GM18505 (cell line): ENCODE measurements at regions not wholly inside any gene's neighbourhood (a gene's known extent, or its start where the extent isn't known, plus 50 kb on each side); places are given as distances from the start of the nearest gene placed in this dataset.

Source experiments
- ATAC-seq: cut with Tn5 transposase; IDR thresholded peaks from one replicate; pipeline ENCODE4 v1.9.1; 2021; ENCODE audit not compliant: unreplicated experiment
- POLR2A ChIP-seq: IDR thresholded peaks from 4 replicates; pipeline ENCODE4 v1.6.1; 2011; ENCODE audit warnings: borderline replicate concordance; ENCODE audit not compliant: insufficient read depth, insufficient read length; ENCODE audit errors: extremely low read depth

DNA sequence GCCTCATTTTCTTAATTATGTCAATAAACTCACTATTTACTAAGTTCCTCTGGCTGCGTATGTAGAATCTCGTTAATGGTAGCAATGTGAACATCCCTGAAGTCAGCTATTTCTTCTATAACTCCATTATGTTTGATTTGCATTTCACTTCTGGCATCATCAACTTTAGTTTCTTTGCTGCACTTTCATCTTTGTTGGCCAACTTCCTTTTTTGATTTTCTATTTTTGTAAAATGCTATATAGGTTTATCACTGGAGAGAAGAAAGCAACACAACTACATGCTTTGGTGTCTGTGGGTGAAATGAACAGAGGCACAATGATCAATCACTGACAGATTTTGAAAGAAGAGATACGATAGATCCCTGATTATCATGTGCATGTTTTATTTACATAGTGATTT is 58.5 kb upstream of the ATF7IP start:
- ATAC-seq = no peak
- TF ChIP-seq POLR2A = no peak

DNA sequence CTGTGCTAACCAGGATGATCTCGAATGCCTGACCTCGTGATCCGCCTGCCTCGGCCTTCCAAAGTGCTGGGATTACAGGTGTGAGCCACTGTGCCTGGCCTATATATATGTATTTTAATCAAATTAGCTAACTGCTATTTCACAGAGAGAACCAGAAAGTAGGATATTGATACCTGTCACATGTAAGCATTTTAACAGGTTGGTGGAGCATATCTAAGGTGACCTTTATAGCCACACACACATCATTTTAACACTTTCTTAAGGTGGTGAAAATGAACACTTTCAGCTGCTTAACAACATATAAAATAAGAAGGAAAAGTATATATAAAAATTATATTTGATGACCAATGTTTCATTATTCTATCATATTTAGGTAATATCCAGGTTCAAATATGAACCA is 57.0 kb upstream of the ATF7IP start:
- ATAC-seq = no peak

DNA sequence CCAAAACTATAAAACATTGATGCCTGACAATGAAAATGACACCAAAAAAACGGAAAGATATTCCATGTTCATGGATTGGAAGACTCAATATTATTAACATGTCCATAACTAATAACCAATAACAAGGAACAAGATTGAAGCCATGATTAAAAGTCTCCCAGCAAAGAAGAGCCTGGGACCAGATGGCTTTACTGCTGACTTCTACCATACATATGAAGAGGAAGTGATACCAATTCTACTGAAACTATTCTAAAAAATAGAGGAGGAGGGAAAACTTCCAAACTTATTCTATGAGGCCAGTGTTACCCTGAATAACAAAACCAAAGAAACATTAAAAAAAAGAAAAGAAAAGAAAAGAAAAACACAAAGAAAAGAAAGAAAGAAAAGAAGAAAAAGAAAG is 54.6 kb upstream of the ATF7IP start:
- no peak for TF ChIP-seq POLR2A
- no peak for ATAC-seq

More for the DNA sequence above, 57.0 kb upstream of the ATF7IP start:
- no peak for TF ChIP-seq POLR2A

DNA sequence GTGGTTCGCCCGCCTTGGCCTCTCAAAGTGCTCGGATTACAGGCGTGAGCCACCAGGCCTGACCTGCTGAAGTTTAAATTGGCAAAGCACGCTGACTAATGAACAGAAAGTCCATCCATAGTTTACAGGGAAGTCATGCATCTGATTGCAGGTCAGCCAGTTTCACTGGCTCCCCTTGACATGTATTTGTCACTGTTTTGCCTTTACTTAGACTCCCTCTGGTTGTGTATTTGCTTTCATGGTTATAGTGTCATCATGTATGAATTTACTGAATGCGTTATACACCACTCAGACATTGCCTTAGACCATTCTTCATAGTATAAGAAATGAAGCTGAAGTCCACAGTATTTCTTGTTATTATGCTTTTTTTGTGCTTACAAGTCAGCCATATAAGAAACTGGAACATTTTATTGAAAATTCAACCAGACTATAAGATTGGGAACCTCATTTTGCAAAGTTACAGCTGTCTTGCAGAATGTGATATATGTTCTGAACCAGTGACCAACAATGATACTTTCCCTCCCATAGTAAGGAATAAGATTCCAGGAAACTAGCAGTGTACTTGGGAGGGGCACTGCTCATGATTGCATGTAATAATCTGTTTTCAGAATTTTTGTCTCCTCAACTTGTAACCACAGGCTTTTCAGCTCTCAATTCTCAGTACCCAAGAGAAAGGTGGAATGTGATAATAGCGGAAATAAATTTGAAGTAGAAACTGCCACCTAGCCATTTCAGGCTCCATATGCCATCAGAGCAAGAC is 51.9 kb upstream of the ATF7IP start:
- TF ChIP-seq POLR2A = no peak
- no peak for ATAC-seq

DNA sequence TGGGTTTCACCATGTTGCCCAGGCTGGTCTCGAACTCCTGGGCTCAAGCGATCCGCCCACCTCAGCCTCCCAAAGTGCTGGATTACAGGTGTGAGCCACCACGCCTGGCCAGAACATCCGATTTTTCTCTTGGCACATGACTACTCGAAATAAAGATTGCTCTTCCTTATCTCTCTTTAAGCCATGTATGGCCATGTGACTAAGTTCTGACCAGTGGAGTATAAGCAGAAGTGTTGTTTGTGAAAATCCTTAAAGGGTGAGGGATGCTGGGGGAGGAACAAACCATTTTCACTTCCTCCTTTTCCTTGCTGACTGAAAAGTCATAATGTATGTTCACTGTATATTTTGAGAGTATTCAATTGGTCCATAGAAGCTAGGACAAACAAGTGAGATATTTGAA is 50.7 kb upstream of the ATF7IP start:
- no peak for TF ChIP-seq POLR2A
- ATAC-seq = peak; percentile 62

DNA sequence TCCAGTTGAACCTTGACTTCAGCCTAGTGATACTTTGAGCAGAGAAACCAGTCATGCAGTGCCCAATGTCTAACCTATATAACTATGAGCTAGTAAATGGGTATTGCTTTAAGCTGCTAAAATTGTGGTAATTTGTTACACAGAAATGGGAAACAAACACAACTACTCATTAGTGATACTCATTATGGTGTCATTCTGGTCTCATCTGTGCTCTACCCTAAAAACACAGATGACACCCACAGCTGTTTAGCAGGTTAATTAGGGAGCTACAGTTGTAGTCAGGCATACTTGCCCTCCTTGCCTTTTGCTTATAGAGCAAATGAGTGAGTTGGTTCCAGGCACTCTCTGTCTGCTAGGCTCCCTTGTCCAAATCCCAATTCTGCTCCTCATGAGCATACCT is 50.0 kb upstream of the ATF7IP start:
- no peak for ATAC-seq
- no peak for TF ChIP-seq POLR2A
